ENCODE measurements at regions not wholly inside any gene's neighbourhood (a gene's known extent, or its start where the extent isn't known, plus 50 kb on each side); places are given as distances from the start of the nearest gene placed in this dataset.

DNA sequence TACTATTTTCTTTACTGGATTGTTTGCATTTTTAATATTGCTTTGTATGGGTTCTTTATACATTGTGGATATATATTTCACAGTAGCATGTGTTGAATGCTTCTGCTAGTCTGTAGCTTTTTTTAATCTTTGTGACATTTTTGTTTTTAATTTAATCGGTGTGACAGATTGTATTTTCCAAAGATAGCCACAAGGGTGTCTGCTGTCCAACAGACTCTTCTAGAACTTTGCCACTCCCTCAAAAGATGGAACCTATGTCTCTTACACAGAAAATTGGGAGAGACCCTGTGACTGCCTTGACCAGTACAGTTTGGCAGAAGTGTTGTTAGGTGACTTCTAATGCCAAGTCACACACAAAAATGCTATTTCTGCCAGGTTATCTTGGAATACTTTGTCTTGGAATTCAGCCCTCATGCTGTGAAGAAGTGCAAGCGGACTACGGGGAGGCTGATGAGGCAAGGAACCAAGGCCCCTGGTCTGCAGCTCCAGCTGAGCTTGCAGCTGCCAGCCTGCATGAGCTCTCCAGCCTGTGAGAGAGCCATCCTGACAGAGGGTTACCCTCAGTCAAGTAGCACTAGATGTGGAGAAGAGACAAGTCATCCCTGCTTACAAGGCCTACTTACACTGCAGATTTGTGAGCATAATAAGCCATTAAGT lies 110.8 kb downstream of the TDRD15 start:
- no peak for TF ChIP-seq TAF1 (IDR thresholded peaks at IDR 0.05; ENCODE audit: borderline replicate concordance, insufficient read depth, low read length)
- TF ChIP-seq FOXP2 (optimal IDR thresholded peaks at IDR 0.05; ENCODE audit: borderline replicate concordance, extremely low read depth, extremely low read length, insufficient read depth), result no peak
- TF ChIP-seq, protein P1, sequence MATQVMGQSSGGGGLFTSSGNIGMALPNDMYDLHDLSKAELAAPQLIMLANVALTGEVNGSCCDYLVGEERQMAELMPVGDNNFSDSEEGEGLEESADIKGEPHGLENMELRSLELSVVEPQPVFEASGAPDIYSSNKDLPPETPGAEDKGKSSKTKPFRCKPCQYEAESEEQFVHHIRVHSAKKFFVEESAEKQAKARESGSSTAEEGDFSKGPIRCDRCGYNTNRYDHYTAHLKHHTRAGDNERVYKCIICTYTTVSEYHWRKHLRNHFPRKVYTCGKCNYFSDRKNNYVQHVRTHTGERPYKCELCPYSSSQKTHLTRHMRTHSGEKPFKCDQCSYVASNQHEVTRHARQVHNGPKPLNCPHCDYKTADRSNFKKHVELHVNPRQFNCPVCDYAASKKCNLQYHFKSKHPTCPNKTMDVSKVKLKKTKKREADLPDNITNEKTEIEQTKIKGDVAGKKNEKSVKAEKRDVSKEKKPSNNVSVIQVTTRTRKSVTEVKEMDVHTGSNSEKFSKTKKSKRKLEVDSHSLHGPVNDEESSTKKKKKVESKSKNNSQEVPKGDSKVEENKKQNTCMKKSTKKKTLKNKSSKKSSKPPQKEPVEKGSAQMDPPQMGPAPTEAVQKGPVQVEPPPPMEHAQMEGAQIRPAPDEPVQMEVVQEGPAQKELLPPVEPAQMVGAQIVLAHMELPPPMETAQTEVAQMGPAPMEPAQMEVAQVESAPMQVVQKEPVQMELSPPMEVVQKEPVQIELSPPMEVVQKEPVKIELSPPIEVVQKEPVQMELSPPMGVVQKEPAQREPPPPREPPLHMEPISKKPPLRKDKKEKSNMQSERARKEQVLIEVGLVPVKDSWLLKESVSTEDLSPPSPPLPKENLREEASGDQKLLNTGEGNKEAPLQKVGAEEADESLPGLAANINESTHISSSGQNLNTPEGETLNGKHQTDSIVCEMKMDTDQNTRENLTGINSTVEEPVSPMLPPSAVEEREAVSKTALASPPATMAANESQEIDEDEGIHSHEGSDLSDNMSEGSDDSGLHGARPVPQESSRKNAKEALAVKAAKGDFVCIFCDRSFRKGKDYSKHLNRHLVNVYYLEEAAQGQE (IDR thresholded peaks at IDR 0.05; ENCODE audit: insufficient read depth in 1 of 2, low read depth in 2 of 2, low read length in 2 of 2), result no peak
- no peak for TF ChIP-seq POLR2AphosphoS5 (IDR thresholded peaks at IDR 0.05; ENCODE audit: low read depth, low read length)
- TF ChIP-seq SIN3A (IDR thresholded peaks at IDR 0.05; ENCODE audit: borderline replicate concordance, insufficient read depth, low read length), result no peak

DNA sequence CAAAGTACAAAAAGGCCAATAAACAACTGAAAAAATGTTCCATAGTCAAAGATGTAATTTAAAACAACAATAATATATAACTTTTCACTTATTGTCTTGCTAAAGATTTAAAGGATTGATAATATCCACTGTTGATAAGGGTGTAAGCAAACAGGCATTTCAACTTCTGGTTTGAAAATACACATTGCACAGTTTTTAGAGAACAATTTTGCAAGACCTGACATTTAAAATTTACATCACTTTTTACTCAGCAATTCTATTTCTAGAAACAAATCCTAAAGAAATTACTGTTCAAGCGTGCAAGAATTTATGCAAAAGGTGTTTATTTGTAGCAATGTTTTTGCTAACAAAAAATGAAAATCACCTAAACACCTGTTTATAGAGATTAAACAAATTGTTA lies 120.4 kb downstream of the TDRD15 start:
- TF ChIP-seq TAF1 (IDR thresholded peaks at IDR 0.05; ENCODE audit: borderline replicate concordance, insufficient read depth, low read length), result no peak
- TF ChIP-seq POLR2AphosphoS5 (IDR thresholded peaks at IDR 0.05; ENCODE audit: low read depth, low read length), result no peak
- no peak for TF ChIP-seq SIN3A (IDR thresholded peaks at IDR 0.05; ENCODE audit: borderline replicate concordance, insufficient read depth, low read length)

DNA sequence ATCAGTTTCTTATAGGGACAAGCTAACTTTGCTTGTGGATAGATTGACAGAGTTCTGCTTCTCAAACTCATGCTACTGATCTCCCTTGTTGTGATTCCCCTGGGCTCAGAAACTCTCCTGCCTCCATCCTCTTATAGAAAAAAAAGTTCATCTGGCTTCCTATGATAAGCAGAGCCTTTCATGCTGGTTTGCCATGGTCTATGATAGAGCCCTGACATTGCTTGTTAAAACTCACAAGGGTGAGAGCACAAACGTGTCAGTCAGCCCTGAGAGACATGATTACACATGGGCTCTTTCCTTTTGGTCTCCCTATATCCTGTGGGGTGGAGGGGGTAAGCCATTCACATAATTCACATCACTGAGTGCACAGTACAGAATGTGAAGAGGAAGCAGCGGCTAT lies 121.8 kb downstream of the TDRD15 start:
- TF ChIP-seq FOXP2 (optimal IDR thresholded peaks at IDR 0.05; ENCODE audit: borderline replicate concordance, extremely low read depth, extremely low read length, insufficient read depth) (no peak), TAF1 (IDR thresholded peaks at IDR 0.05; ENCODE audit: borderline replicate concordance, insufficient read depth, low read length) (no peak), POLR2AphosphoS5 (IDR thresholded peaks at IDR 0.05; ENCODE audit: low read depth, low read length) (no peak), SIN3A (IDR thresholded peaks at IDR 0.05; ENCODE audit: borderline replicate concordance, insufficient read depth, low read length) (no peak)
- TF ChIP-seq, protein P1 (IDR thresholded peaks at IDR 0.05; ENCODE audit: insufficient read depth in 1 of 2, low read depth in 2 of 2, low read length in 2 of 2), result no peak

DNA sequence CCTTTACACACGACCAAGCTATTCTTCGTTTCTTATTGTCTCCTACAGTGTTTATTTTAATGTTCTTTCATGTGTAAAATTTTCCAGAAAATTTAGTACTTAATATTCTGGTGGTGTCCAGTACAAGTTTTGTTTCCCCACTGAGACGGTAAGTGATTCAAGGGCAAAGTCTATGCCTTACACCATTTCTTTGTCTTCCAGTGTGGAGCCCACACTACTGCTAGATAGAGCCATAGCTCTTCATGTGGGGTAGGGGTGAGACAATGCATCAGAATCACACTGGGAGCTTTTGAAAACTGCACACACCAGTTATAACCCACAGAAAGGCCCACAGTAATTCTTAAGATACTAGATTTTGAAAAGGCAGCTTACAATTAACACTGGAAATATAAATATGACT lies 125.6 kb downstream of the TDRD15 start:
- TF ChIP-seq POLR2AphosphoS5 (IDR thresholded peaks at IDR 0.05; ENCODE audit: low read depth, low read length), result no peak
- TF ChIP-seq, protein P1 (IDR thresholded peaks at IDR 0.05; ENCODE audit: insufficient read depth in 1 of 2, low read depth in 2 of 2, low read length in 2 of 2), result no peak

GRCh38 chr2:21250673-21251072 lies 126.9 kb downstream of the TDRD15 start:
- TF ChIP-seq POLR2AphosphoS5 (IDR thresholded peaks at IDR 0.05; ENCODE audit: low read depth, low read length), result no peak
- TF ChIP-seq, protein P1 (IDR thresholded peaks at IDR 0.05; ENCODE audit: insufficient read depth in 1 of 2, low read depth in 2 of 2, low read length in 2 of 2), result no peak
- TF ChIP-seq SIN3A (IDR thresholded peaks at IDR 0.05; ENCODE audit: borderline replicate concordance, insufficient read depth, low read length), result no peak
- no peak for TF ChIP-seq FOXP2 (optimal IDR thresholded peaks at IDR 0.05; ENCODE audit: borderline replicate concordance, extremely low read depth, extremely low read length, insufficient read depth)
- no peak for TF ChIP-seq TAF1 (IDR thresholded peaks at IDR 0.05; ENCODE audit: borderline replicate concordance, insufficient read depth, low read length)

All from PFSK-1 (cell line).